ENCODE measurements at regions not wholly inside any gene's neighbourhood (a gene's known extent, or its start where the extent isn't known, plus 50 kb on each side); places are given as distances from the start of the nearest gene placed in this dataset.

- TF ChIP-seq SIN3A (IDR thresholded peaks at IDR 0.05; ENCODE audit: borderline replicate concordance, insufficient read depth, low read length): no peak
Measured at GRCh38 chr16:61580579-61580978, 455.7 kb downstream of the CDH8 start.

DNA sequence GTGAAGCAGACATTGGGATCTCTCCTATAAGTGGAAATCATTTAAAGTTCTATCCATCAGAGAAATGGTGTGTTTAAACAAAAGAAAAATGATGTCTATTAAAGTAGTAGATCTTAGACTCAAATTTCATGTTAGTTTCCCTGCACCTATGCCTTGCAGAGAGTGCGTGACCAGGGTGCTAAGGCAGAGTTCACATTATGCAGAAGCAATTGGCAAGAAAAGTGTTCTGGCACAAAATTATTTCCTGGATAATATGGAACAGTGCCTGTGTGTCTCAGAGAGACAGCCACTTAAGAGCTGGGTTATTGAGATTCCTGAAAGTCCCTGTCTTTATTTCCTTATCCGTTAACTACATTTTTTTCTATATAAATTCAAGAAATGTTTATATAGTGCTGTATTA lies 457.0 kb downstream of the CDH8 start:
- TF ChIP-seq FOXP2 (optimal IDR thresholded peaks at IDR 0.05; ENCODE audit: borderline replicate concordance, extremely low read depth, extremely low read length, insufficient read depth) (no peak), SIN3A (IDR thresholded peaks at IDR 0.05; ENCODE audit: borderline replicate concordance, insufficient read depth, low read length) (no peak), POLR2AphosphoS5 (IDR thresholded peaks at IDR 0.05; ENCODE audit: low read depth, low read length) (no peak), TAF1 (IDR thresholded peaks at IDR 0.05; ENCODE audit: borderline replicate concordance, insufficient read depth, low read length) (no peak)
- TF ChIP-seq, protein P1, sequence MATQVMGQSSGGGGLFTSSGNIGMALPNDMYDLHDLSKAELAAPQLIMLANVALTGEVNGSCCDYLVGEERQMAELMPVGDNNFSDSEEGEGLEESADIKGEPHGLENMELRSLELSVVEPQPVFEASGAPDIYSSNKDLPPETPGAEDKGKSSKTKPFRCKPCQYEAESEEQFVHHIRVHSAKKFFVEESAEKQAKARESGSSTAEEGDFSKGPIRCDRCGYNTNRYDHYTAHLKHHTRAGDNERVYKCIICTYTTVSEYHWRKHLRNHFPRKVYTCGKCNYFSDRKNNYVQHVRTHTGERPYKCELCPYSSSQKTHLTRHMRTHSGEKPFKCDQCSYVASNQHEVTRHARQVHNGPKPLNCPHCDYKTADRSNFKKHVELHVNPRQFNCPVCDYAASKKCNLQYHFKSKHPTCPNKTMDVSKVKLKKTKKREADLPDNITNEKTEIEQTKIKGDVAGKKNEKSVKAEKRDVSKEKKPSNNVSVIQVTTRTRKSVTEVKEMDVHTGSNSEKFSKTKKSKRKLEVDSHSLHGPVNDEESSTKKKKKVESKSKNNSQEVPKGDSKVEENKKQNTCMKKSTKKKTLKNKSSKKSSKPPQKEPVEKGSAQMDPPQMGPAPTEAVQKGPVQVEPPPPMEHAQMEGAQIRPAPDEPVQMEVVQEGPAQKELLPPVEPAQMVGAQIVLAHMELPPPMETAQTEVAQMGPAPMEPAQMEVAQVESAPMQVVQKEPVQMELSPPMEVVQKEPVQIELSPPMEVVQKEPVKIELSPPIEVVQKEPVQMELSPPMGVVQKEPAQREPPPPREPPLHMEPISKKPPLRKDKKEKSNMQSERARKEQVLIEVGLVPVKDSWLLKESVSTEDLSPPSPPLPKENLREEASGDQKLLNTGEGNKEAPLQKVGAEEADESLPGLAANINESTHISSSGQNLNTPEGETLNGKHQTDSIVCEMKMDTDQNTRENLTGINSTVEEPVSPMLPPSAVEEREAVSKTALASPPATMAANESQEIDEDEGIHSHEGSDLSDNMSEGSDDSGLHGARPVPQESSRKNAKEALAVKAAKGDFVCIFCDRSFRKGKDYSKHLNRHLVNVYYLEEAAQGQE (IDR thresholded peaks at IDR 0.05; ENCODE audit: insufficient read depth in 1 of 2, low read depth in 2 of 2, low read length in 2 of 2): no peak

DNA sequence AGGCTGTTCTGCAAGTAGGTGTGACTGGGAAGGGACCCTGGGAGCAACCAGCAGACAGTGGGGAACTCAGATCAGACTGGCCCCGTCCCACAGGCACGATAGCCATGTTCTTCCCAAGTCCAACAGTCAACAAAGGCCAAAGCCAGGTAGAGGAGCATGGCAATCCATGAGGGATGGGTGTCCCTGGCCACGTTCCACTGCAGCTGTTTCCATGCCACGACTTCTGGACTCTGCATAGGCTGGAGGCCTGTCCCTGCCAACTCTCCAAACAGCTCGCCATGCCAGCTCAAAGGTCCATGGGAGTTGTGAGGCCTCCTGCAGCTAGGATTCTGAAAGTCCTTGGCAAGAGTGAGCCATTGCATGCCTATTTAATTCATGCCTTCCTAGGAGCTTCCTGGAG lies 459.8 kb downstream of the CDH8 start:
- no peak for TF ChIP-seq SIN3A (IDR thresholded peaks at IDR 0.05; ENCODE audit: borderline replicate concordance, insufficient read depth, low read length)
- no peak for TF ChIP-seq FOXP2 (optimal IDR thresholded peaks at IDR 0.05; ENCODE audit: borderline replicate concordance, extremely low read depth, extremely low read length, insufficient read depth)
- TF ChIP-seq POLR2AphosphoS5 (IDR thresholded peaks at IDR 0.05; ENCODE audit: low read depth, low read length): no peak
- no peak for TF ChIP-seq TAF1 (IDR thresholded peaks at IDR 0.05; ENCODE audit: borderline replicate concordance, insufficient read depth, low read length)
- TF ChIP-seq, protein P1 (IDR thresholded peaks at IDR 0.05; ENCODE audit: insufficient read depth in 1 of 2, low read depth in 2 of 2, low read length in 2 of 2): no peak

GRCh38 chr16:61575617-61576016 lies 460.6 kb downstream of the CDH8 start:
- no peak for TF ChIP-seq POLR2AphosphoS5 (IDR thresholded peaks at IDR 0.05; ENCODE audit: low read depth, low read length)
- TF ChIP-seq FOXP2 (optimal IDR thresholded peaks at IDR 0.05; ENCODE audit: borderline replicate concordance, extremely low read depth, extremely low read length, insufficient read depth): no peak
- TF ChIP-seq SIN3A (IDR thresholded peaks at IDR 0.05; ENCODE audit: borderline replicate concordance, insufficient read depth, low read length): no peak
- TF ChIP-seq, protein P1 (IDR thresholded peaks at IDR 0.05; ENCODE audit: insufficient read depth in 1 of 2, low read depth in 2 of 2, low read length in 2 of 2): no peak
- no peak for TF ChIP-seq TAF1 (IDR thresholded peaks at IDR 0.05; ENCODE audit: borderline replicate concordance, insufficient read depth, low read length)

GRCh38 chr16:61569028-61569427 lies 467.2 kb downstream of the CDH8 start:
- TF ChIP-seq SIN3A (IDR thresholded peaks at IDR 0.05; ENCODE audit: borderline replicate concordance, insufficient read depth, low read length): no peak
- no peak for TF ChIP-seq TAF1 (IDR thresholded peaks at IDR 0.05; ENCODE audit: borderline replicate concordance, insufficient read depth, low read length)
- TF ChIP-seq, protein P1 (IDR thresholded peaks at IDR 0.05; ENCODE audit: insufficient read depth in 1 of 2, low read depth in 2 of 2, low read length in 2 of 2): no peak
- no peak for TF ChIP-seq POLR2AphosphoS5 (IDR thresholded peaks at IDR 0.05; ENCODE audit: low read depth, low read length)
- TF ChIP-seq FOXP2 (optimal IDR thresholded peaks at IDR 0.05; ENCODE audit: borderline replicate concordance, extremely low read depth, extremely low read length, insufficient read depth): no peak

Data from PFSK-1 (cell line).